Fibroblast of lung (primary cell): ENCODE measurements at regions not wholly inside any gene's neighbourhood (a gene's known extent, or its start where the extent isn't known, plus 50 kb on each side); places are given as distances from the start of the nearest gene placed in this dataset.

Experiments
- DNase-seq, 2 donors: peaks; one replicate each; pipeline versions ENCODE4 v3.0.0 to v3.0.0-alpha.2; 2010; ENCODE audit warnings: low read depth in 2 of 2
- H2AFZ ChIP-seq: 2 replicates; pipeline ENCODE4 v1.5.1; 2012; ENCODE audit warnings: low read length, control low read depth, inconsistent platforms
- H3K27ac ChIP-seq: 2 replicates; pipeline ENCODE4 v1.5.1; 2011; ENCODE audit warnings: low read length, control low read depth; ENCODE audit not compliant: insufficient read depth
- H3K27me3 ChIP-seq: 2 replicates; pipeline ENCODE4 v1.5.1; 2011; ENCODE audit warnings: mild to moderate bottlenecking, low read length; ENCODE audit not compliant: control insufficient read depth, insufficient read depth
- H3K36me3 ChIP-seq: 2 replicates; pipeline ENCODE4 v1.5.1; 2011; ENCODE audit warnings: low read length; ENCODE audit not compliant: control insufficient read depth, insufficient read depth
- H3K4me1 ChIP-seq: 2 replicates; pipeline ENCODE4 v1.5.1; 2011; ENCODE audit warnings: low read length; ENCODE audit not compliant: control insufficient read depth, insufficient read depth; ENCODE audit errors: extremely low read depth
- H3K4me2 ChIP-seq: 2 replicates; pipeline ENCODE4 v1.5.1; 2011; ENCODE audit warnings: low read length, control low read depth; ENCODE audit not compliant: insufficient read depth; ENCODE audit errors: extremely low read depth
- H3K4me3 ChIP-seq, 4 experiments: fragments of 200-600 bp in 1 of 4; sonication (generic) in 1 of 4; replicated peaks in 1 of 4; 2 replicates each; pipeline ENCODE4 v1.5.1; 2011 to 2016; ENCODE audit warnings: low read length in 4 of 4, low read depth in 3 of 4, mild to moderate bottlenecking in 3 of 4, control low read depth in 2 of 4, inconsistent platforms in 1 of 4, mixed read lengths in 1 of 4; ENCODE audit not compliant: insufficient read depth in 1 of 4; ENCODE audit errors: control extremely low read depth in 1 of 4
- H3K79me2 ChIP-seq: 2 replicates; pipeline ENCODE4 v1.5.1; 2012; ENCODE audit warnings: mild to moderate bottlenecking, low read length, inconsistent platforms; ENCODE audit not compliant: control insufficient read depth, insufficient read depth
- H3K9ac ChIP-seq: 2 replicates; pipeline ENCODE4 v1.5.1; 2011; ENCODE audit warnings: mild to moderate bottlenecking, low read length, control low read depth; ENCODE audit not compliant: insufficient read depth
- H3K9me3 ChIP-seq: 2 replicates; pipeline ENCODE4 v1.5.1; 2012; ENCODE audit warnings: low read depth, low read length; ENCODE audit not compliant: control insufficient read depth, insufficient read depth
- H4K20me1 ChIP-seq: 2 replicates; pipeline ENCODE4 v1.5.1; 2011; ENCODE audit warnings: low read length; ENCODE audit not compliant: control insufficient read depth, insufficient read depth; ENCODE audit errors: extremely low read depth
- CTCF ChIP-seq, 2 donors: IDR thresholded peaks in 1 of 2; conservative IDR thresholded peaks in 1 of 2; 1 replicate in 1 of 2; 2 replicates in 1 of 2; pipeline ENCODE4 v1.5.1; 2011 to 2012; ENCODE audit warnings: low read length in 2 of 2, control low read depth in 1 of 2, inconsistent platforms in 1 of 2, low read depth in 1 of 2, mild to moderate bottlenecking in 1 of 2
- EZH2 ChIP-seq: IDR thresholded peaks from 2 replicates; pipeline ENCODE4 v1.5.1; 2012; ENCODE audit warnings: low read length, control low read depth, mild to moderate bottlenecking; ENCODE audit errors: missing control alignments

- Histone ChIP-seq H3K36me3 (no peaks in the 10 kb centered on the region), H3K4me1 (no peaks in the 10 kb centered on the region), H3K9ac (no peak overlapping the region), H3K27ac (no peak overlapping the region), H3K4me2 (no peak overlapping the region), H3K4me3 (no peak overlapping the region), H3K9me3 (no peaks in the 10 kb centered on the region), H3K79me2 (no peaks in the 10 kb centered on the region), H2AFZ (no peak overlapping the region), H4K20me1 (no peaks in the 10 kb centered on the region), H3K27me3 (no peaks in the 10 kb centered on the region)
- DNase-seq, result no peak
- TF ChIP-seq CTCF (conservative IDR thresholded peaks at IDR 0.05 in 1 of 2, IDR thresholded peaks at IDR 0.05 in 1 of 2; ENCODE audit: low read depth in 1 of 2, low read length in 2 of 2), result no peak
- TF ChIP-seq EZH2, result no peak
Observed at GRCh38 chr5:168147568-168148360, 143.7 kb upstream of the WWC1 start.

- Histone ChIP-seq H3K9me3 (no peaks in the 10 kb centered on the region), H3K4me2 (no peak overlapping the region), H3K79me2 (no peaks in the 10 kb centered on the region), H3K27me3 (no peaks in the 10 kb centered on the region), H3K9ac (no peak overlapping the region), H4K20me1 (no peaks in the 10 kb centered on the region), H3K4me3 (no peak overlapping the region), H2AFZ (no peak overlapping the region), H3K4me1 (no peaks in the 10 kb centered on the region), H3K27ac (no peak overlapping the region), H3K36me3 (no peaks in the 10 kb centered on the region)
- no peak for DNase-seq
- TF ChIP-seq CTCF (conservative IDR thresholded peaks at IDR 0.05 in 1 of 2, IDR thresholded peaks at IDR 0.05 in 1 of 2; ENCODE audit: low read depth in 1 of 2, low read length in 2 of 2) (no peak), EZH2 (no peak)
Observed at GRCh38 chr5:168151041-168151440, 140.4 kb upstream of the WWC1 start.

GRCh38 chr5:168152660-168153059 lies 138.8 kb upstream of the WWC1 start:
- no peaks in the 10 kb centered on the region for H3K4me1 ChIP-seq
- H3K79me2 ChIP-seq, result no peaks in the 10 kb centered on the region
- H4K20me1 ChIP-seq, result no peaks in the 10 kb centered on the region
- H3K36me3 ChIP-seq, result no peaks in the 10 kb centered on the region
- no peaks in the 10 kb centered on the region for H3K9me3 ChIP-seq
- H3K4me2 ChIP-seq, result no peak overlapping the region
- H2AFZ ChIP-seq, result no peak overlapping the region
- no peak overlapping the region for H3K27ac ChIP-seq
- TF ChIP-seq CTCF (conservative IDR thresholded peaks at IDR 0.05 in 1 of 2, IDR thresholded peaks at IDR 0.05 in 1 of 2; ENCODE audit: low read depth in 1 of 2, low read length in 2 of 2) (no peak), EZH2 (no peak)
- no peaks in the 10 kb centered on the region for H3K27me3 ChIP-seq
- DNase-seq, result peak in 1 of 2 donors; percentile 38
- no peak overlapping the region for H3K4me3 ChIP-seq
- no peak overlapping the region for H3K9ac ChIP-seq
